ENCODE measurements at regions not wholly inside any gene's neighbourhood (a gene's known extent, or its start where the extent isn't known, plus 50 kb on each side); places are given as distances from the start of the nearest gene placed in this dataset.

GRCh38 chr9:97747201-97747965 lies 50.2 kb upstream of the XPA start:
- no peak for DNase-seq

GRCh38 chr9:97748525-97748924 lies 51.4 kb upstream of the XPA start:
- DNase-seq: no peak

GRCh38 chr9:97749928-97750327 lies 52.8 kb upstream of the XPA start:
- DNase-seq: no peak

GRCh38 chr9:97751531-97751930 lies 54.4 kb upstream of the XPA start:
- DNase-seq: no peak

- DNase-seq: no peak
These were observed 55.1 kb upstream of the XPA start for GRCh38 chr9:97752274-97752673.

- no peak for DNase-seq
These were observed 56.2 kb upstream of the XPA start for GRCh38 chr9:97753364-97753763.

- no peak for DNase-seq
These were observed 56.8 kb upstream of the XPA start for GRCh38 chr9:97753975-97754374.

- DNase-seq: no peak
These were observed 58.6 kb upstream of the XPA start for GRCh38 chr9:97755618-97756267.

GRCh38 chr9:97756991-97757390 lies 59.9 kb upstream of the XPA start:
- no peak for DNase-seq

GRCh38 chr9:97758334-97758916 lies 61.3 kb upstream of the XPA start:
- no peak for DNase-seq

- no peak for DNase-seq
These were observed 62.6 kb upstream of the XPA start for GRCh38 chr9:97759581-97760288.

- no peak for DNase-seq
These were observed 64.0 kb upstream of the XPA start for GRCh38 chr9:97761056-97761598.

- DNase-seq: no peak
These were observed 64.7 kb upstream of the XPA start for GRCh38 chr9:97761879-97762278.

GRCh38 chr9:97763874-97764273 lies 66.7 kb upstream of the XPA start:
- no peak for DNase-seq

GRCh38 chr9:97766092-97766491 lies 69.0 kb upstream of the XPA start:
- no peak for DNase-seq

GRCh38 chr9:97766610-97767009 lies 69.5 kb upstream of the XPA start:
- DNase-seq: no peak

GRCh38 chr9:97767891-97768290 lies 70.8 kb upstream of the XPA start:
- no peak for DNase-seq

- DNase-seq: no peak
These were observed 71.6 kb upstream of the XPA start for GRCh38 chr9:97768746-97769145.

- no peak for DNase-seq
These were observed 72.1 kb upstream of the XPA start for GRCh38 chr9:97769208-97769607.

- DNase-seq: no peak
These were observed 73.8 kb upstream of the XPA start for GRCh38 chr9:97770808-97771372.

- no peak for DNase-seq
These were observed 74.5 kb upstream of the XPA start for GRCh38 chr9:97771641-97772040.

- DNase-seq: no peak
These were observed 75.0 kb upstream of the XPA start for GRCh38 chr9:97772145-97772544.

GRCh38 chr9:97773091-97773490 lies 76.0 kb upstream of the XPA start:
- no peak for DNase-seq
